NCI-H2171 treated with DMSO at 0.1 percent for 48 hours (cell line): ENCODE measurements at regions not wholly inside any gene's neighbourhood (a gene's known extent, or its start where the extent isn't known, plus 50 kb on each side); places are given as distances from the start of the nearest gene placed in this dataset.

Source experiments
- DNase-seq: peaks from one replicate; lab custom pipeline; 2025; lab: John Stamatoyannopoulos, UW

GRCh38 chr9:89969156-89969675, 364.4 kb downstream of the GADD45G start:
- no peak for DNase-seq

DNA sequence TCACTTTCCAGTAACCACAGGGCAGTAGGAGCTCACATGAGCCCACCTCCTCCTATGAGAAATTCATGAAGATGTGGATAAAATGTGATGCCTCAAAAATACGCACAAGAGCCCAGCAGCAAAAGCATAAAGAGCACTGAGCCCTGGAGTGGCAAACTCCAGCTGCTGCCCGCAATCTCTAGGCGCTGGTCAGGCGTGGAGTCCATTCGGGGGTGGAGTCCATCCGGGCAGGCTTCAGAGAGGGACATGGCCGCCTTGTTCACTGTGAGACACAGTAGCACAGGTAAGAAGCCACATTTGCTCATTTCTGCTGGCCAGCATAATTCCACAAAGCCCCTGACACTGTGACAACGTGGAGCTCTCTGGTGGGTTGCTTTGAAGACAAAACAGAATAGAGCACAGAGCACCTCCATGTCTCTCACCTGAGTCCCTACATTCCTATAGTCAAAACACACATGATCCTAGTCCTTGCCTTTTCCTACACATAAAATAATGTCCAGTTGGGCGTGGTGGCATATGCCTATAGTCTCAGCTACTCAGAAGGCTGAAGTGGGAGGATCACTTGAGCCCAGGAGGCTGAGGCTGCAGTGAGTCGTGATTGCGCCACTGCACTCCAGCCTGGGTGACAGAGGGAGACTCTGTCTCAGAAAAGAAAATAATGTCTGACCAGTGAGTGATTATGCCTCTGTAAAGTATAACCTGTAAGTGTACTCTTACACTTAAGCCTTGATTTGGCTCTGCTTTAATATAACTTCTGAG, 365.2 kb downstream of the GADD45G start:
- no peak for DNase-seq

DNA sequence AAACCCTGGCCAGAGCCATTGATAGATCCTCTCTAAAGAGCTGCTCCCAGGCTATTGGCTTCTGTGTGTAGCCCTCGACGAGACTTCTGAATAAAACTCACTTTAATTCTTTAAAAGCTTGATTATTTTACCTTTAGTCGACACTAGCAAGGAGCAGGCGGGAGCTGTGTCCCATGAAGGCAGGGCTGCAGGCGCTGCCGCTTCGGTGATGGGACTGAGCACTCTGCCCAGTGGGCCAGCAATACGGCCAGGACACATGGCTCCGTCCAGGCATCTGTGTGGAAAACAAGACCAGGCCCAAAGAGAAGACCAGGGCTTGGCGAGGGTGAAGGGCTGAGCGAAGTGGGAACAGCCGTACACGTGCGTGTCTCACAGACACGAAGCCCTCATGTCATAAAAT, 365.9 kb downstream of the GADD45G start:
- no peak for DNase-seq

DNA sequence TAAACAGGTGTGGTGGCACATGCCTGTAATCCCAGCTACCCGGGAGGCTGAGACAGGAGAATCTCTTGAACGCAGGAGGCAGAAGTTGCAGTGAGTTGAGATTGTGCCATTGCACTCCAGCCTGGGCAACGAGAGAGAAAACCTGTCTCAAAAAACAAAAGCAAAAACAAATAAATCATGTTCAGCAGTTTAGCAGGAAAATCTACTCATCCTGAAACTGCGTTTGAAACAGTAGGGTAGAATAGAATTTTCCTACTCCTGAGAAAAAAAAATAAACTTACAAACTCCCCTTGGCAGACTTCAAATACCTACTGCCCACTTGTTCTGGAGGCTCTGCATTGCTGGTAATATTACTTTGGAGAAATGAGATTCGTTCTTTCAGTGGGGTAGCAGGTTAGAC, 367.7 kb downstream of the GADD45G start:
- DNase-seq: no peak

GRCh38 chr9:89974582-89974981, 369.8 kb downstream of the GADD45G start:
- no peak for DNase-seq

DNA sequence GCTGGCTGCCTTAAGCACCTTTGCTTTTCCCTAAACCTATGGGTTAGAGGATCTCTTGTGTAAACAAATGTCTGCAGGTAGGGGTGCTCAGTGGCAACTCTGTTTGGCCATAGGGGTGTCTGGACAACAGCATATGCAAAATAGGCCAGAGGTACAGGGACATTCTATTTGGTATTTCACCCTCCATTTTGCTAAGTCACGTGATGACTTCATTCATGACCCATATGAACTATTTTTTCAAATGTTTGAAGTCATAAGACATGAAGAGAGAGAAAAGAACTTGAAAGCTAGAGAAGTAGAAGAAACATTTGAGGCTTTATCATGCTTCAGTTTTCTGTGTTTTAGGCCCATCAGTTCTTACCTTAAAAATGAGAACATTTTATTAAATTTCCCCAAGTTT, 370.2 kb downstream of the GADD45G start:
- DNase-seq: no peak

- DNase-seq: peak; percentile 27
Observed at GRCh38 chr9:89975630-89976029, 370.8 kb downstream of the GADD45G start.

GRCh38 chr9:89978185-89978584, 373.4 kb downstream of the GADD45G start:
- DNase-seq: peak; percentile 25

DNA sequence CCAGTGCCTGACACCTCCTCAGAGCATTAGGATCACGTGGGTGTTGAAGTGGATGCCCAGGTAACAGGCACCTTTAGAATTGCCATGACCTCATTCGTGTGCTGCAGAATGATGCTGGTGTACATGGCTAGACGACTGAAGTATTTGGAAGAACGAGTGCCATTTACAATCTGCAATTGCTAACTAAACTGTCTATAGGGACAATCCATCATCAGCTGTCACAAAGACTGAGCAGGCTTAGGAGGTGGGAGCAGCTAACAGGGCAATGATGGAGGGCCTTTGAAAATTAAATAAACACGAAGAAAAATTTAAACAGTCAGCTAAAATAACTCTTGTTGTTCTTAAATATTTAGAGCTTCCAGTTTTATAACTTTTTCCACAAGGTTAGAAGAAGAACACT, 375.8 kb downstream of the GADD45G start:
- DNase-seq: no peak

DNA sequence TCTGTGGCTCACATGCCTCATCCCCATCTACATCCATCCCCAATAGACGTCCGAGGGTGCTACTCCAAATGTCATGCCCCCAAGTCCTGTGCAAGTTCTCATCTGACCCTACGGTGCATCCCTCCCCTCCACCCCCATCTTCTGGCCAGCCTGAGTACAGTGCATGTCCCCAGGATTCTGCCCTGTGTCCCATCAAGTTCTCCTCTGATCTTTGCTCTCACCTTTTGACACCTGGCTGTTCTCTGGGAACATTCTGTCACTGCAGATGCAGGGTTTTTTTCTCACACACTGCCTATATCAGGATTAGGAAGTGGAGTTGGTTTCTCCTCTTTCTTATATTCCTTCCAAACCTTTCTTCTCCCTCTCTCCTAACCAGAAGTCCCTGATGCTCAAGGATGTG, 377.2 kb downstream of the GADD45G start:
- DNase-seq: no peak

GRCh38 chr9:89983411-89983810, 378.6 kb downstream of the GADD45G start:
- no peak for DNase-seq

- no peak for DNase-seq
Observed at GRCh38 chr9:89984214-89984613, 379.4 kb downstream of the GADD45G start.

DNA sequence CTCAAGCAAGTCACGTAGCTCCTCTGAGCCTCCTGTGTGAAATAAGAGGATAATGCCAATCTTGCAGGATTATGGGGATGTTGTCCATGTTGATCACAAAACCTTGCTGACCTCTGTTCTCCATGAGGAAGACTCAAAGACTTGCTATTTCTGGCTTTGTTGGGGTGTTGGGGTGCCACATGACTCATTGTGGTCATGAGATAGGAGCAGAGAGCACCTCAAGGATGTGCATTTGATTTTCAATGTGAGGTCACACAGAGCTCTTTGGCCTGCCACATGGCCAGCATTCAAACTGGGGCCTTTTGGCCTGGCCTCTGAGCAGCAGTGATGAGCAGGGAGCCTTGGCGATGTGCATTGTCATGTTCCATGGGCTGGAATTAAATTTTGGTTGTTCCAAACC, 380.3 kb downstream of the GADD45G start:
- no peak for DNase-seq

- DNase-seq: peak; percentile 8
Observed at GRCh38 chr9:89986190-89986589, 381.4 kb downstream of the GADD45G start.

- no peak for DNase-seq
Observed at GRCh38 chr9:89988458-89988857, 383.6 kb downstream of the GADD45G start.

- peak; percentile 54 for DNase-seq
Observed at GRCh38 chr9:89991204-89991790, 386.5 kb downstream of the GADD45G start.

- DNase-seq: no peak
Observed at GRCh38 chr9:89992326-89993198, 387.8 kb downstream of the GADD45G start.

DNA sequence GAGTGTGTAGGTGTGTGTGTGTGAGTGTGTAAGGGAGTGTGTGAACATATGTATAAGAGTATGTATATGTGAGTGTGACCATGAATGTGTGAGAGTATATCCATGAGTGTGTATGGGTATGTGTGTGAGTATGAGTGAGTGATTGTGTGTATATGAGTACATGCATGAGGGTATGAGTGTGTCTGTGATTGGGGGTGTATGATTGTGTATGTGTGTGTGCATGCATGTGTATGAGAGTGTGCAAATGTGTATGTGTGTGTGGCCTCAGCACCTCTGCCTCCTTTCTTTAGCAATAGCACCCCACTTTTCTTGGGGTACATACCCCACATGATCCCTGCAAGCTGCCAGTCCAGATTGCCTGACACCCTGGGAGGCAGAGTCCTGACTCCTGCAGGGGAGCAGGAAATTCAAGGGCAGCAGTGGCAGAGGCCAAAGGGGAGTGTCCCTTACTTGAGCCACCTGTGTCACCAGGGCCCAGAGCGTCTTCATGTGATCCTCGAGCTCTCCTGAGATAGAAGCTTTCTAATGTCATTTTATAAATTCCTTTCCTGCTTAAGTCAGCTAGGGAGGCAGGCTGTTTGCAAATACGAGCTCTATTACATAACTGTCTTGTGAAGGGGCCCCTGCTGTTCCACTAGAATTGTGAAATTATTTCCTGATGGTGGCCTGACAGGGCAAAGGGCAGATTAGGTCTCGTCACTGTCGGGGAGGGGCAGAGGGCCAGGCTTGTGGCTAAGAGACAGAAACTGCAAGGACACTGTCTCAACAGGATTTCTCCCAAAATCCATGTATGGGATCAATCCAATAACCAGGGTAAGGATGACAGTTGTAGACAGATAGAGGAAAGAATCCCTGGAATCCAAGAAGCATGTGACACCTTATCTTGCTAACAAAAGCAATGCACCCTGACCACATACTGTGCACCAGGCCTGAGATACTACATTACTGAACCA, 389.1 kb downstream of the GADD45G start:
- DNase-seq: peak; percentile 39

DNA sequence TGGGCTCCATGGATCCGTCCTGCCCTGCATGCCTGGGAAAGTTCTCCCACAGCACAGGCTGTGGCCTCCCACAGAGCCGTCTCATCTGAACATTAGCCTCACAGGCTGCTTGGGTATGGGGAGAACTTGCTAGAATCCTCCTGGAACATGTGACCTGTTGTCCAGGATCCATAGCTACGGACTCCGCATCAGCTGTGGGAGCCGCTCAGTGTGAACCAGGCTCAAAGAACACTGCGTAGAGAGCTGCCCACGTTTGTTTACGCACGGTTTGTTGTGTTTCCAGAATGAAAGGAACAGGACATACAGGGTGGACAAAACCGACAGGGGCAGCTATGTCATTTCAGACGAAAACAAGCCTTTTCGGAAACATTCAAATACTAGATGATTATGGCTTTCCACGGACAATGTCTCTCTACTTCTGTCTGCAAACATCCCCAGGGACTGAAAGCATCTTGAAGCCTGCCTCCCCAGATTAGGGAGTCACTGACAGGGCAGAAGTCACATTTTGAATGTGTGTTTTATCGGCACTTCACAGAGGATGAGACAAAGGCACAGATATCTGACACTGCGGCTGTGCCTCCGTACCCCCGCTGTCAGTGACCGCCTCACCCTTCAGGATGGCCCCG, 390.3 kb downstream of the GADD45G start:
- no peak for DNase-seq

DNA sequence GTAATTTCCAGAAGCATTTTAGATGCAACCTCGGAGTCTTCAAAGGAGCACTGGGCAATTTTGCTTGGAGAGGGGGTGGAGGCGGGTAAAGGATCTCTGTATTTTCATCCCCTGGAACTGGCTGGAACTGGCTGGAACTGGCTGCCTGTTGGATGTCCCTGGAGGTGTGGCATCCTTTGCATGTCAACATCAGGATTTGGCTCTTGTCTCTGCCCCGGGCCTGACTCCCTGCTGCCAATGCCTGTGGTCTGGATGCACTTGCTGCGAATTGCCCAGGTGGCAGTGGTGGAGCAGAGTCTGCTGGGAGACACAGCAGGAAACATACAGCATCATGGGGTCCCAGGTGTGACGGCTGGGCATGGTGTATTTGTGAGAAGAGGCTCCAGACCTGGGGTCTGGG, 391.3 kb downstream of the GADD45G start:
- no peak for DNase-seq

DNA sequence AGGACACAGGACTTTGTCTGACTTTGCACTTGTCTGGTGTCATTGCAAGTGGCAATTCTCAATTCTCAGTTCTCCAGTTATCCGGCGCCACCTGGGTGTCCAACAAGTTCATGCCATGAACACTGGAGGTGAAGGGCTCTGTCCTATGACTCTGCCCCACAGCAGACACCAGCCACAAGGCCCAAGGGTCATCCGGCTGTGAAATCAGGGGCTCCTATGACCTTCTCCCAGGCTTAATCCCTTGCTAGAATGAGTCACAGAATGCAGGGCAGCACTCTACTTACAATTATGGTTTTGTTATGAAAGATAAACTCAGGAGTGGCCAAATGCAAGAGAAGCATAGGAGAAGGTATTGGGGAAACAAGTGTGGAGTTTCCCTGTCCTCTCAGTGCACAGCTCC, 392.0 kb downstream of the GADD45G start:
- DNase-seq: no peak
